Glutamatergic neuron (in vitro differentiated cells): ENCODE measurements at regions not wholly inside any gene's neighbourhood (a gene's known extent, or its start where the extent isn't known, plus 50 kb on each side); places are given as distances from the start of the nearest gene placed in this dataset.
A peak's percentile ranks its signal among the peaks of the same experiment; 100 is the strongest.
"Not testable (repeated sequence)": the region's sequence is repeated elsewhere in the genome, so short reads cannot be mapped to it uniquely, and the experiment has no call there.

Source experiments
- DNase-seq: peaks from one replicate; pipeline ENCODE4 v3.0.0; 2022
- H3K27ac Mint-ChIP-seq: one replicate; pipeline ENCODE4 v1.8.0; 2020; ENCODE audit warnings: mild to moderate bottlenecking, mixed read lengths, inconsistent platforms; ENCODE audit not compliant: unreplicated experiment
- H3K27me3 Mint-ChIP-seq: one replicate; pipeline ENCODE4 v1.8.0; 2020; ENCODE audit warnings: mild to moderate bottlenecking, moderate library complexity, mixed read lengths, inconsistent platforms; ENCODE audit not compliant: unreplicated experiment
- H3K36me3 Mint-ChIP-seq: one replicate; pipeline ENCODE4 v1.8.0; 2020; ENCODE audit warnings: mild to moderate bottlenecking, mixed read lengths, inconsistent platforms; ENCODE audit not compliant: unreplicated experiment
- H3K4me1 Mint-ChIP-seq: one replicate; pipeline ENCODE4 v1.8.0; 2020; ENCODE audit warnings: mild to moderate bottlenecking, low read depth, mixed read lengths, inconsistent platforms; ENCODE audit not compliant: unreplicated experiment
- H3K4me3 Mint-ChIP-seq: one replicate; pipeline ENCODE4 v1.8.0; 2020; ENCODE audit warnings: mild to moderate bottlenecking, mixed read lengths, inconsistent platforms; ENCODE audit not compliant: unreplicated experiment
- H3K9me3 Mint-ChIP-seq: one replicate; pipeline ENCODE4 v1.8.0; 2020; ENCODE audit warnings: mild to moderate bottlenecking, moderate library complexity, mixed read lengths, inconsistent platforms; ENCODE audit not compliant: unreplicated experiment
- TF ChIP-seq, protein P1 (sequence below): fragments of 200-600 bp; sonication (generic); IDR thresholded peaks from one replicate; pipeline ENCODE4 v1.5.0; 2021; ENCODE audit not compliant: partially characterized antibody, unreplicated experiment

DNA sequence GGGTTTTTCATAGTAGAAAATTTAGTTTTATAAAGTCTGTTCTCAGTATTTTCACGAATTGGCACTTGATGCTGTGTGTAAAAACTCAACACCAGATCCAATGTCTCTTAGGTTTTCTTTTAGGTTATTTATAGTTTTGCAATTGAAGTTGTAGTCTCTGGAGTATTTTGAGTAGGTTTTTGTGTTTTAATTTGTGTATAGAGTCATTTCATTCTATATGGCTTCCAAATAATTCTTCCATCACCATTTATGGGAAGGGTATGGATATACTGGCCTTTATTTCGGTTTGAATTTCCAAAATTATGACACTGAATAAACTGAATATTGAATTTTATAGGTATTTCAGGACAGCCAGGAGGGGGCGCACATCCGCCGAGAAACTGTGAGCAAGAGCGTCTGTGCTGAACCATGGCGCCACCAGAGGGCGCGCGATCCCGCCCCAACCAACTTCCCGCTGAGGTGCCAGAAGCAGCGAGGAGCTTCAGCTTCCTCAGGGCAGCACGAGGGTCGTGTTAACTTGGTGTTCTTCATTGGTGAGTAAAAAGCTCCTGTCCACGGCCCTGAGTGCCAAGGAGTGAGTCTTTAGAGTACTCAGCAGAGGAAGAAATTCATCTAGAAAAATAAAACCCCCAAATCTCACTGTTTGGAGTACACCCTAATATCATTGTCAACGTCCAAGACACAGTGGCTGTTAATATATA lies 207.5 kb downstream of the LMLN start:
- not testable (repeated sequence) for H3K4me3 Mint-ChIP-seq, H3K9me3 Mint-ChIP-seq, H3K27me3 Mint-ChIP-seq, H3K36me3 Mint-ChIP-seq, H3K27ac Mint-ChIP-seq, H3K4me1 Mint-ChIP-seq
- DNase-seq, result peak; percentile 77
- TF ChIP-seq, protein P1, sequence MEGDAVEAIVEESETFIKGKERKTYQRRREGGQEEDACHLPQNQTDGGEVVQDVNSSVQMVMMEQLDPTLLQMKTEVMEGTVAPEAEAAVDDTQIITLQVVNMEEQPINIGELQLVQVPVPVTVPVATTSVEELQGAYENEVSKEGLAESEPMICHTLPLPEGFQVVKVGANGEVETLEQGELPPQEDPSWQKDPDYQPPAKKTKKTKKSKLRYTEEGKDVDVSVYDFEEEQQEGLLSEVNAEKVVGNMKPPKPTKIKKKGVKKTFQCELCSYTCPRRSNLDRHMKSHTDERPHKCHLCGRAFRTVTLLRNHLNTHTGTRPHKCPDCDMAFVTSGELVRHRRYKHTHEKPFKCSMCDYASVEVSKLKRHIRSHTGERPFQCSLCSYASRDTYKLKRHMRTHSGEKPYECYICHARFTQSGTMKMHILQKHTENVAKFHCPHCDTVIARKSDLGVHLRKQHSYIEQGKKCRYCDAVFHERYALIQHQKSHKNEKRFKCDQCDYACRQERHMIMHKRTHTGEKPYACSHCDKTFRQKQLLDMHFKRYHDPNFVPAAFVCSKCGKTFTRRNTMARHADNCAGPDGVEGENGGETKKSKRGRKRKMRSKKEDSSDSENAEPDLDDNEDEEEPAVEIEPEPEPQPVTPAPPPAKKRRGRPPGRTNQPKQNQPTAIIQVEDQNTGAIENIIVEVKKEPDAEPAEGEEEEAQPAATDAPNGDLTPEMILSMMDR, result peak; percentile 88

DNA sequence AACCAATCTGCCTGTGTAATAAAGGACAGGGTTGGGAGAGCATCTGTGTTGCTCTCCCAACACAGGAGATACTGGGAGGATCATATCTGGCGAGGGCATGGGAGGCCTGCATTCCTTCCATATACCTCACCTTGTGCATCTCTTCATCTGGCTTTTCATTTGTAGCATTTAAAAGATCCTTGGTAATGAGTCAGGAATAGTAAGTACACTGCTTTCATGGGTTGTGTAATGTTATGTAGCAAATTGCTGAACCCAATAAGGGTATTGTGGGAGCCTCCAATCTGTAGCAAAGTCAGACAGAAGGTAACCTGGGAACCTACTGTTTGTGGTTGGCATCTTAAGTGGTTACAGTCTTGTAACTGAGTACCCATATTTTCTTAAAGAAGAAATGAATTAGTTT lies 210.8 kb downstream of the LMLN start:
- not testable (repeated sequence) for H3K4me1 Mint-ChIP-seq, H3K27ac Mint-ChIP-seq, H3K36me3 Mint-ChIP-seq, H3K4me3 Mint-ChIP-seq, H3K9me3 Mint-ChIP-seq, H3K27me3 Mint-ChIP-seq, DNase-seq

DNA sequence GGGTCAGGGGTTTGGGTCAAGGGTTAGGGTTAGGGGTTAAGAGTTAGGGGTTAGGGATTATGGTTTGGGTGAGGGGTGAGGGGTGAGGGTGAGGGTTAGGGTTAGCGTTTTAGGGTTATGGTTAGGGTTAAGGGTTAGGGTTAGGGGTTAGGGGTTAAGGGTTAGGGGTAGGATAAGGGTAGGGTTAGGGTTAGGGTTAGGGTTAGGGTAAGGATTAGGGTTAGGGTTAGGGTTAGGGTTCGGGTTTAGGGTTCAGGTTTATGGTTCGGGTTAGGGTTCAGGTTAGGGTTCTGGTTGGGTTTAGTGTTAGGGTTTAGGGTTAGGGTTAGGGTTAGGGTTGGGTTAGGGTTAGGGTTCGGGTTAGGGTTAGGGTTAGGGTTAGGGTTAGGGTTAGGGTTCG lies 213.1 kb downstream of the LMLN start:
- H3K4me3 Mint-ChIP-seq, H3K4me1 Mint-ChIP-seq, H3K9me3 Mint-ChIP-seq, H3K27ac Mint-ChIP-seq, H3K36me3 Mint-ChIP-seq, H3K27me3 Mint-ChIP-seq, DNase-seq: not testable (repeated sequence)

DNA sequence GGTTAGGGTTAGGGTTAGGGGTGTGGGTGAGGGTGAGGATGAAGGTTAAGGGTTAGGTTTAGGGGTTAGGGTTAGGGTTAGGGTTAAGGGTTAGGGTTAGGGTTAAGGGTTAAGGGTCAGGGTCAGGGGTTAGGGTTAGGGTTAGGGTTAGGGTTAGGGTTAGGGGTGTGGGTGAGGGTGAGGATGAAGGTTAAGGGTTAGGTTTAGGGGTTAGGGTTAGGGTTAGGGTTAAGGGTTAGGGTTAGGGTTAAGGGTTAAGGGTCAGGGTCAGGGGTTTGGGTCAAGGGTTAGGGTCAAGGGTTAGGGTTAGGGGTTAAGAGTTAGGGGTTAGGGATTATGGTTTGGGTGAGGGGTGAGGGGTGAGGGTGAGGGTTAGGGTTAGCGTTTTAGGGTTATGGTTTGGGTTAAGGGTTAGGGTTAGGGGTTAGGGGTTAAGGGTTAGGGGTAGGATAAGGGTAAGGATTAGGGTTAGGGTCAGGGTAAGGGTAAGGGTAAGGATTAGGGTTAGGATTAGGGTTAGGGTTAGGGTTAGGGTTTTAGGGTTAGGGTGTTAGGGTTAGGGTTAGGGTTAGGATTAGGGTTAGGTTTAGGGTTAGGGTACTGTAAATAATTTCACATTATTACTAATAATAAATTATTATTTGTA lies 214.0 kb downstream of the LMLN start:
- DNase-seq, H3K9me3 Mint-ChIP-seq, H3K27me3 Mint-ChIP-seq, H3K36me3 Mint-ChIP-seq, H3K4me1 Mint-ChIP-seq, H3K27ac Mint-ChIP-seq, H3K4me3 Mint-ChIP-seq: not testable (repeated sequence)
